Ovary (tissue), 7 donors: ENCODE measurements at regions not wholly inside any gene's neighbourhood (a gene's known extent, or its start where the extent isn't known, plus 50 kb on each side); places are given as distances from the start of the nearest gene placed in this dataset.

Experiments
- DNase-seq, 5 donors: peaks; one replicate each; pipeline ENCODE4 v3.0.0-alpha.2; 2019 to 2020
- H3K27ac ChIP-seq, 2 donors: fragments of 200-600 bp; one replicate each; pipeline versions ENCODE4 v1.5.1 to v1.8.0; 2019 to 2022
- H3K27me3 ChIP-seq: fragments of 200-600 bp; one replicate; pipeline ENCODE4 v1.8.0; 2022
- H3K36me3 ChIP-seq: fragments of 200-600 bp; sonication (generic); one replicate; pipeline ENCODE4 v1.5.1; 2019
- H3K4me1 ChIP-seq: one replicate; pipeline ENCODE4 v1.8.1; 2013; ENCODE audit warnings: mild to moderate bottlenecking, moderate library complexity; ENCODE audit not compliant: insufficient read depth
- H3K4me3 ChIP-seq: fragments of 200-600 bp; sonication (generic); one replicate; pipeline ENCODE4 v1.5.1; 2017
- H3K9me3 ChIP-seq, 2 donors: fragments of 200-600 bp in 1 of 2; sonication (generic) in 1 of 2; one replicate each; pipeline versions ENCODE4 v1.5.1 to v1.8.1; 2013 to 2019; ENCODE audit warnings: mild to moderate bottlenecking in 1 of 2, moderate library complexity in 1 of 2
- EP300 ChIP-seq: sonication (generic); formaldehyde crosslinking; IDR thresholded peaks from one replicate; pipeline ENCODE4 v1.6.1; 2017; ENCODE audit warnings: antibody characterized with exemption
- POLR2A ChIP-seq: fragments of 450-650 bp; IDR thresholded peaks from one replicate; pipeline ENCODE4 v1.6.1; 2017; ENCODE audit warnings: antibody characterized with exemption, mild to moderate bottlenecking, moderate library complexity
- WGBS, 3 donors: extraction: QIAGEN DNeasy Blood & Tissue Kit in 1 of 3; methylation state at CpG; one replicate each; pipeline versions ENCODE4 v1.1.5 to v1.1.7; 2013 to 2017; 5-methylcytosine and 5-hydroxymethylcytosine counted together
- intact Hi-C, 4 donors: fragments of 100-400 bp; cut with DNase I; formaldehyde crosslinking; loops; one replicate each; pipeline versions ENCODE4 v1.11.0 to v1.15.1; 2022 to 2023
- TF ChIP-seq, protein P1 (sequence below), 3 donors: fragments of 450-650 bp in 2 of 3; fragments of 200-600 bp in 1 of 3; IDR thresholded peaks; one replicate each; pipeline versions ENCODE4 v1.5.1 to v1.8.0; 2016 to 2022; ENCODE audit warnings: antibody characterized with exemption in 3 of 3, mild to moderate bottlenecking in 1 of 3
- donor health status: DM: no; HTN: no; CAD: no; lungs with moderate emphysema.
- donor health status: DM: no; HTN: no; CAD: no.
- donor health status: Bipolar disorder and iron deficiency.
- donor health status: DM: no; HTN: no; CAD: no.
- donor health status: DM: yes; HTN: yes; CAD: no.

DNA sequence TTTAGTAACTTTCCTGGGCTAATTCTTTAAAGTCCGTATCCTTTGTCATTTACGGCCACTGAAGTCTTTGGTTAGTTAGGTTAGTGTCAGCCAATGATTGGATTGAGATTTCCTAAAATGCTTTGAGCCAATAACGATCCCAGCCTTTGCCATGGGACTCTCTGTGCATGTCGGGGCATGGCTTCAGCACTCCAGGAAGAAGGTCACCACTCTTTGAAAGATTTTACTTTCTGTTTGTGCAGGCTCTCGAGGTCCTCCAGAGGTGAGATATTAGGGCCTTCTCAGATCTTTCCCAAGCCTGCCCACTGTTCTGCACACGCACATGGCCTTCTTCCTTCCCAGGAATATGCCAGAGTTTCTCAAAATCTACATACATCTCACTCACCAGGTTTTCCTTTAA, 153.7 kb upstream of the ARGLU1 start:
- Histone ChIP-seq H3K27ac (no peak overlapping the region), H3K4me3 (no peak overlapping the region), H3K36me3 (no peaks in the 10 kb centered on the region), H3K9me3 (no peaks in the 10 kb centered on the region), H3K4me1 (peaks cover under 1% of the 10 kb centered on the region), H3K27me3 (no peaks in the 10 kb centered on the region)
- 88 to 94% (median 91%) methylated on average over 6 of the region's 6 CpGs for WGBS, 3 donors
- no peak for DNase-seq
- intact Hi-C loops = no loop called here
- TF ChIP-seq EP300 = no peak
- TF ChIP-seq, protein P1, sequence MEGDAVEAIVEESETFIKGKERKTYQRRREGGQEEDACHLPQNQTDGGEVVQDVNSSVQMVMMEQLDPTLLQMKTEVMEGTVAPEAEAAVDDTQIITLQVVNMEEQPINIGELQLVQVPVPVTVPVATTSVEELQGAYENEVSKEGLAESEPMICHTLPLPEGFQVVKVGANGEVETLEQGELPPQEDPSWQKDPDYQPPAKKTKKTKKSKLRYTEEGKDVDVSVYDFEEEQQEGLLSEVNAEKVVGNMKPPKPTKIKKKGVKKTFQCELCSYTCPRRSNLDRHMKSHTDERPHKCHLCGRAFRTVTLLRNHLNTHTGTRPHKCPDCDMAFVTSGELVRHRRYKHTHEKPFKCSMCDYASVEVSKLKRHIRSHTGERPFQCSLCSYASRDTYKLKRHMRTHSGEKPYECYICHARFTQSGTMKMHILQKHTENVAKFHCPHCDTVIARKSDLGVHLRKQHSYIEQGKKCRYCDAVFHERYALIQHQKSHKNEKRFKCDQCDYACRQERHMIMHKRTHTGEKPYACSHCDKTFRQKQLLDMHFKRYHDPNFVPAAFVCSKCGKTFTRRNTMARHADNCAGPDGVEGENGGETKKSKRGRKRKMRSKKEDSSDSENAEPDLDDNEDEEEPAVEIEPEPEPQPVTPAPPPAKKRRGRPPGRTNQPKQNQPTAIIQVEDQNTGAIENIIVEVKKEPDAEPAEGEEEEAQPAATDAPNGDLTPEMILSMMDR (IDR thresholded peaks at IDR 0.05) = no peak
- no peak for TF ChIP-seq POLR2A

DNA sequence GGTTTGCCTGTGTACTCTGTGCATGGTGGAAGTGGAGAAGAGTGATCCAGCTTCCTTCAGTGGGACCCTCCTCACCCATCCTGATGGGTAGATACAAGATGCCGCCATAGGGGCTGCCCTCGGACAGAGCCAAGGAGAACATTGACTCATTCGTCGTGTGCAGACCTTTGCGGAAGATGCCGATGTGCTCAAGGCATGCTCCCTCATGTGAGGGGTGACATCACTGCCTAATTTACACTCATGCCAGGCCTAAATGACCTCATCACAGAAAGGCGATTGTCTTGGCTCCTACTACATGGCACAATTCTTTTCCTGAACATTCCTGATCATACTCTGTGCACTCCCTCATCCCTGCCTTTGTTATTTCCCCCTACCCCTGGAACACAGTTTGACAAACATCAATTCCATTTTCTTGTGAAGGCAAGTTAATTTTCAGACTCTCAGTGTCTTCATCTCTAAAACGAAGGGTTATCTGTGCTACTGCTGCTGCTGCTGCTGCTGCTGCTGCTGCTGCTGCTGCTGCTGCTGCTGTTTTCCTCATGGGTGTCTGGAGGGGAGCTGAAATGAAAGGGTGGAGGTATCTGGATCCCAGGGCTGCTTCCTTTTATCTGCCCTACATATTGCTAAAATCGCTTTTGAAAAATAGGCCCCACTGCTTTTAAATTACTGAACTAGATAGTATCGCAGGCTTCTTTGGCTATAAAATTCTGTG, 146.5 kb upstream of the ARGLU1 start:
- TF ChIP-seq, protein P1 (IDR thresholded peaks at IDR 0.05) = no peak
- no peak for TF ChIP-seq EP300
- no peak for TF ChIP-seq POLR2A
- Histone ChIP-seq H3K4me3 (no peak overlapping the region), H3K4me1 (peaks cover 5% of the 10 kb centered on the region), H3K9me3 (no peaks in the 10 kb centered on the region), H3K27me3 (no peaks in the 10 kb centered on the region), H3K27ac (no peak overlapping the region), H3K36me3 (no peaks in the 10 kb centered on the region)
- intact Hi-C loops = no loop called here
- 86 to 90% (median 86%) methylated on average over 10 of the region's 10 CpGs for WGBS, 3 donors
- DNase-seq = no peak

DNA sequence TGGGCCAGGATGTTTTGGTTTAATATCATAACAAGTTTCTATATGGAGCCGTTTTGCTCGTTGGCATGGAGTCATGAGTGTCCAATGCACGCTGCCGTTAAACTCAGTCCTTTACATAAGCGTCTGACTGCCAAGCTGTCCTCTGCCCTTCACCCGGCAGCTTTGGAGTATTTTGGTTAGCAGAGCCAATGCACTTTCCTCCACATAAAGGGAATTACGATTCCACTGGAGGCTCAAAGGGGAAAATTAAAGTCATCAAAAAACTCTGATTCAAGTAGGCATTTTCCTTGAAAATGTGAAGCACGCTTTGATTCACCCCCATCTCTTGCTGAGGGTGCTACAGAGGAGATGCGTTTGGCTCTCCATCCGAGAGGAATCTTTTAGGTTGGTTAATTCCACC, 144.4 kb upstream of the ARGLU1 start:
- Histone ChIP-seq H3K36me3 (no peaks in the 10 kb centered on the region), H3K4me1 (peaks cover 5% of the 10 kb centered on the region), H3K27ac (no peak overlapping the region), H3K27me3 (no peaks in the 10 kb centered on the region), H3K9me3 (no peaks in the 10 kb centered on the region), H3K4me3 (no peak overlapping the region)
- intact Hi-C loops = no loop called here
- WGBS, 3 donors = 29 to 58% (median 47%) methylated on average over 10 of the region's 10 CpGs
- TF ChIP-seq, protein P1 (IDR thresholded peaks at IDR 0.05) = no peak
- no peak for TF ChIP-seq POLR2A
- TF ChIP-seq EP300 = no peak
- DNase-seq = no peak

DNA sequence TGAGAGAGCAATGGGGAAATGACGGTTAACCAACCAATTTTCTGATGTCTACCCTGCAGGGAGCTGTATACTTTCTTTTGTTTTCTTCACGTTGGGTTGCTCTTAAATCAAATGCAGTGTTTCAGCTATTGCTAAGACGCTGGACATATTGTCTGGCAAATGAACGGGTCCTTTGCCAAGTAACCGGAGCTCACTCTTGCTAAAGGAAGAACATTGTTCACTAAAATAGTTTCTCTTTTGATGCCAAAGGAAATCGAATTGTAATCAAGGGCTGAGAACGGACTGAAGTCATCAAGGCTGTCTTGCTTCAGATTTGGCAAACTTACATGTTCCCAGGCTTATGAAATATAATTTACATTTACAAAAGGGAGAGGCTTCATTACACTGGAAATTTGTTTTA, 142.3 kb upstream of the ARGLU1 start:
- DNase-seq = no peak
- intact Hi-C loops = no loop called here
- 11 to 21% (median 16%) methylated on average over 7 of the region's 7 CpGs for WGBS, 3 donors
- H3K27me3 ChIP-seq = no peaks in the 10 kb centered on the region
- no peak overlapping the region for H3K4me3 ChIP-seq
- TF ChIP-seq POLR2A = no peak
- no peak for TF ChIP-seq EP300
- TF ChIP-seq, protein P1 (IDR thresholded peaks at IDR 0.05) = no peak
- H3K4me1 ChIP-seq = peaks cover 5% of the 10 kb centered on the region
- no peaks in the 10 kb centered on the region for H3K36me3 ChIP-seq
- H3K27ac ChIP-seq = no peak overlapping the region
- no peaks in the 10 kb centered on the region for H3K9me3 ChIP-seq
